H9 (cell line): ENCODE measurements at regions not wholly inside any gene's neighbourhood (a gene's known extent, or its start where the extent isn't known, plus 50 kb on each side); places are given as distances from the start of the nearest gene placed in this dataset.

ENCODE experiments used
- DNase-seq: peaks from one replicate; pipeline ENCODE4 v3.0.0-alpha.2; 2017
- H2AFZ ChIP-seq: one replicate; pipeline ENCODE4 v1.6.1; 2013; ENCODE audit warnings: mild to moderate bottlenecking, low read length, control low read depth, moderate library complexity
- H2AK5ac ChIP-seq: 2 replicates; pipeline ENCODE4 v1.6.1; 2013; ENCODE audit warnings: low read length, control low read depth, mixed read lengths; ENCODE audit not compliant: insufficient read length
- H2BK120ac ChIP-seq: one replicate; pipeline ENCODE4 v1.6.1; 2013; ENCODE audit warnings: low read depth, mild to moderate bottlenecking, low read length, control low read depth, inconsistent platforms; ENCODE audit not compliant: poor library complexity, severe bottlenecking
- H2BK12ac ChIP-seq: 2 replicates; pipeline ENCODE4 v1.6.1; 2013; ENCODE audit warnings: low read length, control low read depth, mixed read lengths, low read depth; ENCODE audit not compliant: insufficient read length
- H2BK15ac ChIP-seq: 2 replicates; pipeline ENCODE4 v1.6.1; 2013; ENCODE audit warnings: low read depth, low read length, control low read depth
- H2BK20ac ChIP-seq: one replicate; pipeline ENCODE4 v1.6.1; 2013; ENCODE audit warnings: low read depth, mild to moderate bottlenecking, low read length, control low read depth, inconsistent platforms; ENCODE audit not compliant: poor library complexity, severe bottlenecking
- H2BK5ac ChIP-seq: 2 replicates; pipeline ENCODE4 v1.6.1; 2013; ENCODE audit warnings: low read length, control low read depth, mixed read lengths; ENCODE audit not compliant: insufficient read length
- H3K14ac ChIP-seq: 2 replicates; pipeline ENCODE4 v1.6.1; 2013; ENCODE audit warnings: low read length, control low read depth; ENCODE audit not compliant: insufficient read depth
- H3K18ac ChIP-seq: 2 replicates; pipeline ENCODE4 v1.6.1; 2013; ENCODE audit warnings: low read depth, mild to moderate bottlenecking, mixed read lengths, low read length, control low read depth; ENCODE audit not compliant: insufficient read length
- H3K23ac ChIP-seq: 2 replicates; pipeline ENCODE4 v1.6.1; 2013; ENCODE audit warnings: low read length, control low read depth, mixed read lengths, low read depth; ENCODE audit not compliant: insufficient read length
- H3K23me2 ChIP-seq: 2 replicates; pipeline ENCODE4 v1.6.1; 2013; ENCODE audit warnings: low read depth, mild to moderate bottlenecking, mixed read lengths, low read length, control low read depth; ENCODE audit not compliant: insufficient read length, poor library complexity, severe bottlenecking
- H3K27ac ChIP-seq: 2 replicates; pipeline ENCODE4 v1.5.1; 2013; ENCODE audit warnings: low read length, control low read depth, mixed read lengths, low read depth; ENCODE audit not compliant: insufficient read length
- H3K27me3 ChIP-seq: 2 replicates; pipeline ENCODE4 v1.6.1; 2013; ENCODE audit warnings: low read length, control low read depth, inconsistent platforms; ENCODE audit not compliant: insufficient read depth
- H3K4ac ChIP-seq: 2 replicates; pipeline ENCODE4 v1.6.1; 2013; ENCODE audit warnings: low read depth, mild to moderate bottlenecking, control low read depth, inconsistent platforms, low read length, moderate library complexity
- H3K4me1 ChIP-seq: 2 replicates; pipeline ENCODE4 v1.6.1; 2013; ENCODE audit warnings: low read length, control low read depth, inconsistent platforms; ENCODE audit not compliant: insufficient read depth
- H3K4me2 ChIP-seq: 2 replicates; pipeline ENCODE4 v1.6.1; 2013; ENCODE audit warnings: low read length, control low read depth, mixed read lengths; ENCODE audit not compliant: insufficient read length, insufficient read depth
- H3K56ac ChIP-seq: 2 replicates; pipeline ENCODE4 v1.6.1; 2013; ENCODE audit warnings: low read depth, mild to moderate bottlenecking, mixed read lengths, low read length, control low read depth; ENCODE audit not compliant: insufficient read length
- H3K79me1 ChIP-seq: 2 replicates; pipeline ENCODE4 v1.6.1; 2013; ENCODE audit warnings: low read depth, mild to moderate bottlenecking, moderate library complexity, low read length, control low read depth, inconsistent platforms; ENCODE audit not compliant: insufficient read depth, poor library complexity, severe bottlenecking
- H3K79me2 ChIP-seq: 2 replicates; pipeline ENCODE4 v1.6.1; 2013; ENCODE audit warnings: low read length, control low read depth, inconsistent platforms; ENCODE audit not compliant: insufficient read depth
- H3K9ac ChIP-seq: 2 replicates; pipeline ENCODE4 v1.6.1; 2013; ENCODE audit warnings: low read length, control low read depth, mixed read lengths; ENCODE audit not compliant: insufficient read length; ENCODE audit errors: extremely low read depth
- H3K9me3 ChIP-seq: one replicate; pipeline ENCODE4 v1.6.1; 2013; ENCODE audit warnings: low read depth, low read length, inconsistent platforms; ENCODE audit not compliant: control insufficient read depth
- H3T11ph ChIP-seq: one replicate; pipeline ENCODE4 v1.6.1; 2013; ENCODE audit warnings: mild to moderate bottlenecking, low read length, control low read depth, inconsistent platforms
- H4K20me1 ChIP-seq: one replicate; pipeline ENCODE4 v1.6.1; 2013; ENCODE audit not compliant: control insufficient read depth, insufficient read length, insufficient read depth
- H4K5ac ChIP-seq: 2 replicates; pipeline ENCODE4 v1.6.1; 2013; ENCODE audit warnings: low read depth, mild to moderate bottlenecking, mixed read lengths, low read length, control low read depth; ENCODE audit not compliant: insufficient read length
- H4K8ac ChIP-seq: replicated peaks from 2 replicates; pipeline ENCODE4 v1.6.1; 2013; ENCODE audit warnings: low read length, control low read depth, mixed read lengths, low read depth; ENCODE audit not compliant: insufficient read length
- H4K91ac ChIP-seq: 2 replicates; pipeline ENCODE4 v1.6.1; 2013; ENCODE audit warnings: low read depth, mild to moderate bottlenecking, moderate library complexity, mixed read lengths, low read length, control low read depth; ENCODE audit not compliant: insufficient read length
- H3K27ac Mint-ChIP-seq, 3 experiments: 2 replicates in 2 of 3; 3 replicates in 1 of 3; pipeline ENCODE4 v1.8.0; 2020 to 2021; ENCODE audit warnings: mixed read lengths in 3 of 3, mild to moderate bottlenecking in 1 of 3, moderate library complexity in 1 of 3
- H3K27me3 Mint-ChIP-seq: 2 replicates; pipeline ENCODE4 v1.8.0; 2021; ENCODE audit warnings: low read depth, mild to moderate bottlenecking, moderate library complexity, mixed read lengths
- H3K36me3 Mint-ChIP-seq, 3 experiments: 2 replicates in 2 of 3; 3 replicates in 1 of 3; pipeline ENCODE4 v1.8.0; 2020 to 2021; ENCODE audit warnings: low read depth in 3 of 3, mixed read lengths in 3 of 3; ENCODE audit not compliant: insufficient read depth in 1 of 3
- H3K4me1 Mint-ChIP-seq, 2 experiments: 2 replicates each; pipeline ENCODE4 v1.8.0; 2020; ENCODE audit warnings: mixed read lengths in 2 of 2
- H3K4me3 Mint-ChIP-seq, 2 experiments: 2 replicates in 1 of 2; 3 replicates in 1 of 2; pipeline ENCODE4 v1.8.0; 2020 to 2021; ENCODE audit warnings: mild to moderate bottlenecking in 2 of 2, mixed read lengths in 2 of 2, moderate library complexity in 1 of 2
- H3K9me3 Mint-ChIP-seq, 2 experiments: 2 replicates in 1 of 2; 3 replicates in 1 of 2; pipeline ENCODE4 v1.8.0; 2020; ENCODE audit warnings: mild to moderate bottlenecking in 2 of 2, mixed read lengths in 2 of 2, moderate library complexity in 1 of 2
- CTCF ChIP-seq: fragments of 200-600 bp; sonication (generic); conservative IDR thresholded peaks from 3 replicates; pipeline ENCODE4 v1.8.0; 2021; ENCODE audit warnings: antibody characterized with exemption, mild to moderate bottlenecking
- WGBS: extraction: QIAGEN DNeasy Blood & Tissue Kit; methylation state at CpG from one replicate; pipeline ENCODE4 v1.1.7; 2013; ENCODE audit warnings: missing lambda C conversion rate, low lambda C conversion rate, mixed read lengths; ENCODE audit not compliant: insufficient read length; ENCODE audit errors: extremely low coverage; 5-methylcytosine and 5-hydroxymethylcytosine counted together

GRCh38 chr3:187587076-187587475, 83.1 kb downstream of the SST start:
- WGBS = no CpG with 5 or more reads among the region's 4 CpGs
- Mint-ChIP-seq H3K36me3 (no peaks in the 10 kb centered on the region), H3K4me1 (peaks cover 18 to 20% of the 10 kb centered on the region in 2 experiments), H3K4me3 (no peak overlapping the region), H3K27me3 (no peaks in the 10 kb centered on the region; the same call in 1 of the 2 replicates), H3K27ac (no peak overlapping the region), H3K9me3 (no peaks in the 10 kb centered on the region)
- Histone ChIP-seq H4K5ac (no peak overlapping the region), H3K23me2 (no peaks in the 10 kb centered on the region), H2AFZ (no peak overlapping the region), H3K4me2 (no peak overlapping the region), H3K79me2 (no peaks in the 10 kb centered on the region), H2BK5ac (no peak overlapping the region), H4K20me1 (no peaks in the 10 kb centered on the region), H3K4me1 (peaks cover 4% of the 10 kb centered on the region; the same call in 1 of the 2 replicates), H3K27me3 (no peaks in the 10 kb centered on the region), H2BK15ac (no peak overlapping the region), H3K27ac (no peak overlapping the region), H3T11ph (no peak overlapping the region), H4K91ac (no peak overlapping the region), H3K9me3 (no peaks in the 10 kb centered on the region), H3K9ac (no peak overlapping the region), H2AK5ac (no peak overlapping the region), H3K4ac (no peak overlapping the region), H2BK20ac (no peak overlapping the region), H3K18ac (no peak overlapping the region), H2BK120ac (no peak overlapping the region), H3K14ac (no peak overlapping the region), H4K8ac (no peak overlapping the region), H3K56ac (no peak overlapping the region), H2BK12ac (no peak overlapping the region), H3K23ac (no peak overlapping the region), H3K79me1 (no peaks in the 10 kb centered on the region)
- no peak for DNase-seq
- TF ChIP-seq CTCF = no peak
